Breast epithelium (tissue), 4 donors: ENCODE measurements at regions not wholly inside any gene's neighbourhood (a gene's known extent, or its start where the extent isn't known, plus 50 kb on each side); places are given as distances from the start of the nearest gene placed in this dataset.
A peak's percentile ranks its signal among the peaks of the same experiment; 100 is the strongest.
"Not testable (repeated sequence)": the region's sequence is repeated elsewhere in the genome, so short reads cannot be mapped to it uniquely, and the experiment has no call there.

ENCODE experiments used
- DNase-seq, 2 donors: peaks; one replicate each; pipeline ENCODE4 v3.0.0-alpha.2; 2019; ENCODE audit warnings: low spot score in 2 of 2
- H3K27ac ChIP-seq, 2 donors: fragments of 200-600 bp; sonication (generic) in 1 of 2; one replicate each; pipeline ENCODE4 v1.5.1; 2016 to 2019; ENCODE audit warnings: mild to moderate bottlenecking in 1 of 2
- H3K27me3 ChIP-seq, 2 donors: fragments of 200-600 bp; sonication (generic) in 1 of 2; one replicate each; pipeline versions ENCODE4 v1.5.1 to v1.6.0; 2017 to 2019; ENCODE audit warnings: control low read depth in 1 of 2, mild to moderate bottlenecking in 1 of 2
- H3K36me3 ChIP-seq: fragments of 200-600 bp; one replicate; pipeline ENCODE4 v1.5.1; 2019
- H3K4me1 ChIP-seq, 2 donors: fragments of 200-600 bp; sonication (generic); one replicate each; pipeline ENCODE4 v1.5.1; 2016 to 2019; ENCODE audit warnings: control low read depth in 1 of 2
- H3K4me3 ChIP-seq, 3 donors: fragments of 200-600 bp; sonication (generic); 1 replicate in 2 of 3; 2 replicates in 1 of 3; pipeline ENCODE4 v1.5.1; 2016 to 2019; ENCODE audit warnings: mild to moderate bottlenecking in 3 of 3, moderate library complexity in 2 of 3
- H3K9me3 ChIP-seq, 2 donors: fragments of 200-600 bp; sonication (generic) in 1 of 2; one replicate each; pipeline ENCODE4 v1.5.1; 2016 to 2019; ENCODE audit warnings: control low read depth in 1 of 2
- CTCF ChIP-seq, 3 donors: fragments of 450-650 bp; IDR thresholded peaks; one replicate each; pipeline ENCODE4 v1.5.1; 2016 to 2017; ENCODE audit warnings: antibody characterized with exemption in 3 of 3, mild to moderate bottlenecking in 3 of 3, moderate library complexity in 3 of 3
- POLR2A ChIP-seq: fragments of 450-650 bp; IDR thresholded peaks from one replicate; pipeline ENCODE4 v1.6.1; 2016; ENCODE audit warnings: antibody characterized with exemption, mild to moderate bottlenecking, moderate library complexity
- POLR2AphosphoS5 ChIP-seq, 3 donors: sonication (generic); formaldehyde crosslinking; IDR thresholded peaks; one replicate each; pipeline ENCODE4 v1.6.1; 2017; ENCODE audit warnings: antibody characterized with exemption in 3 of 3
- intact Hi-C: fragments of 100-400 bp; cut with DNase I; formaldehyde crosslinking; loops from one replicate; pipeline ENCODE4 v1.15.1; 2023; ENCODE audit warnings: low total_unique reads

DNA sequence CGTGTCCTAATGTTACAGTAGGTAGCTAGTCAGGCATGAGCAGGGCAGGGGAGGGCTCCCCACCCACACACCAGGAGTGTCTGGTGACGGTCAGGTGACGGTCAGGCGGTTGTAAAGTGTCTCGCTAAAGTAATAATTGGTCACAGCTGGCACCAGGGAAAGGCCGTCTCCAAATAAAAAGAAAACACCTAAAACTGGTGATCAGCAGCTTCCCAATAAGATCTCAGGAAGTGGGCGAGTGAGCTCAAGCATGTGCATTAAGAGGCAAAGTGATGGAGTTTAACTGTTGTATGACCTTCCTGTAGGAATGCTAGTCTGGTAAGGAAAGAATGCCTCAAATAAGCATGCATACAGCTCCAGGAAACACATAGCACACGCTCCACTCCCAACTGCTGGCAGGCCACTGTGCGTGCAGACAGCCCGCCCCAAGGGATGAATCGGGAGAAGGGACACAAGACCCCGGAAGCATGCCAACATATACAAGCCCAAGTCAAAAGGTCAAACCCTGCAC lies 177.1 kb downstream of the RNF144A start:
- TF ChIP-seq POLR2A, result no peak
- TF ChIP-seq POLR2AphosphoS5 (IDR thresholded peaks at IDR 0.05), result no peak
- no peak for TF ChIP-seq CTCF (IDR thresholded peaks at IDR 0.05)
- H3K4me1 ChIP-seq, result no peaks in the 10 kb centered on the region
- intact Hi-C loops, result no loop called here
- no peak for DNase-seq
- H3K36me3 ChIP-seq, result no peaks in the 10 kb centered on the region
- H3K9me3 ChIP-seq, result no peaks in the 10 kb centered on the region
- H3K27me3 ChIP-seq, result no peaks in the 10 kb centered on the region
- H3K4me3 ChIP-seq, result no peak overlapping the region
- no peak overlapping the region for H3K27ac ChIP-seq

- peak overlapping the region in 1 of 3 donors; percentile 35 for H3K4me3 ChIP-seq
- TF ChIP-seq CTCF (IDR thresholded peaks at IDR 0.05) (no peak), POLR2A (no peak), POLR2AphosphoS5 (IDR thresholded peaks at IDR 0.05) (no peak)
Measured at GRCh38 chr2:7096726-7097352, 179.6 kb downstream of the RNF144A start.

GRCh38 chr2:7097353-7097895 lies 180.2 kb downstream of the RNF144A start:
- intact Hi-C loops, result no loop called here
- TF ChIP-seq CTCF (IDR thresholded peaks at IDR 0.05), result peak; percentile 81 to 89 (median 87)
- TF ChIP-seq POLR2AphosphoS5 (IDR thresholded peaks at IDR 0.05), result no peak
- Histone ChIP-seq H3K9me3 (no peaks in the 10 kb centered on the region), H3K27me3 (no peaks in the 10 kb centered on the region), H3K4me1 (no peaks in the 10 kb centered on the region), H3K4me3 (peak overlapping the region in 2 of 3 donors; percentile 1 to 35), H3K36me3 (no peaks in the 10 kb centered on the region), H3K27ac (no peak overlapping the region)
- DNase-seq, result peak; percentile 29 to 74

More at GRCh38 chr2:7096726-7097352, 179.6 kb downstream of the RNF144A start:
- DNase-seq, result no peak
- no peak overlapping the region for H3K27ac ChIP-seq
- no peaks in the 10 kb centered on the region for H3K36me3 ChIP-seq
- no peaks in the 10 kb centered on the region for H3K4me1 ChIP-seq
- intact Hi-C loops, result no loop called here
- H3K27me3 ChIP-seq, result no peaks in the 10 kb centered on the region
- no peaks in the 10 kb centered on the region for H3K9me3 ChIP-seq

GRCh38 chr2:7098816-7099215 lies 181.6 kb downstream of the RNF144A start:
- no peak overlapping the region for H3K27ac ChIP-seq
- intact Hi-C loops, result no loop called here

DNA sequence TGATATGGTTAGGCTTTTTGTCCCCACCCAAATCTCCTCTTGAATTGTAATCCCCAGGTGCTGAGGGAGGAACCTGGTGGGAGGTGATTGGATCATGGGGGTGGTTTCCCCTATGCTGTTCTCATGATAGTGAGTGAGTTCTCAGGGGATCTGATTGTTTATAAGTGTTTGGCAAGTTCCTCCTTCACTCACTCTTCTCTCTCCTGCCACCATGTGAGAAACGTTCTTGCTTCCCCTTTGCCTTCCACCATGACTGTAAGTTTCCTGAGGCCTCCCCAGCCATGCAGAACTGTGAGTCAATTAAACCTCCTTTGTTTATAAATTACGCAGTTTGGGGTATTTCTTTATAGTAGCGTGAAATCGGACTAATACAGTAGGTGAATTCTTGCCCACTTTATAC lies 182.5 kb downstream of the RNF144A start:
- DNase-seq, H3K4me3 ChIP-seq, H3K27me3 ChIP-seq, H3K36me3 ChIP-seq, intact Hi-C loops, H3K4me1 ChIP-seq, H3K9me3 ChIP-seq, H3K27ac ChIP-seq: not testable (repeated sequence)

More at GRCh38 chr2:7098816-7099215, 181.6 kb downstream of the RNF144A start:
- no peak for TF ChIP-seq POLR2AphosphoS5 (IDR thresholded peaks at IDR 0.05)
- TF ChIP-seq POLR2A, result no peak
- TF ChIP-seq CTCF (IDR thresholded peaks at IDR 0.05), result no peak
- no peak for DNase-seq
- Histone ChIP-seq H3K4me1 (no peaks in the 10 kb centered on the region), H3K4me3 (no peak overlapping the region), H3K36me3 (no peaks in the 10 kb centered on the region), H3K9me3 (no peaks in the 10 kb centered on the region), H3K27me3 (no peaks in the 10 kb centered on the region)
